Psoas muscle (tissue), 7 donors: ENCODE measurements at regions not wholly inside any gene's neighbourhood (a gene's known extent, or its start where the extent isn't known, plus 50 kb on each side); places are given as distances from the start of the nearest gene placed in this dataset.

Source experiments
- ATAC-seq, 4 donors: fragments of 200-7000 bp; cut with Tn5 transposase; one replicate each; pipeline ENCODE4 v1.9.1; 2020; ENCODE audit warnings: moderate library complexity in 3 of 4, mild to moderate bottlenecking in 2 of 4
- DNase-seq, 2 donors: peaks; one replicate each; pipeline ENCODE4 v3.0.0-alpha.2; 2020
- H3K27ac ChIP-seq: fragments of 200-600 bp; one replicate; pipeline ENCODE4 v1.8.0; 2022
- H3K27me3 ChIP-seq, 3 donors: fragments of 200-600 bp in 1 of 3; one replicate each; pipeline versions ENCODE4 v1.6.1 to v1.8.0; 2013 to 2022; ENCODE audit warnings: low read length in 2 of 3, mild to moderate bottlenecking in 2 of 3, moderate library complexity in 1 of 3; ENCODE audit not compliant: insufficient read depth in 3 of 3
- H3K36me3 ChIP-seq, 2 donors: fragments of 200-600 bp in 1 of 2; one replicate each; pipeline versions ENCODE4 v1.6.1 to v1.8.0; 2013 to 2022; ENCODE audit warnings: low read depth in 1 of 2, mild to moderate bottlenecking in 1 of 2, moderate library complexity in 1 of 2; ENCODE audit not compliant: insufficient read depth in 1 of 2
- H3K4me1 ChIP-seq: fragments of 200-600 bp; one replicate; pipeline ENCODE4 v1.8.0; 2022
- H3K4me3 ChIP-seq: fragments of 200-600 bp; one replicate; pipeline ENCODE4 v1.8.0; 2022; ENCODE audit warnings: mild to moderate bottlenecking
- H3K9me3 ChIP-seq: fragments of 200-600 bp; one replicate; pipeline ENCODE4 v1.8.0; 2022
- CTCF ChIP-seq: fragments of 200-600 bp; IDR thresholded peaks from one replicate; pipeline ENCODE4 v1.8.0; 2022; ENCODE audit warnings: antibody characterized with exemption
- WGBS, 3 donors: extraction: QIAGEN DNeasy Blood & Tissue Kit; methylation state at CpG; one replicate each; pipeline versions ENCODE4 v1.1.6 to v1.1.7; 2013; 5-methylcytosine and 5-hydroxymethylcytosine counted together
- intact Hi-C, 2 donors: fragments of 100-400 bp; cut with DNase I; formaldehyde crosslinking; loops; one replicate each; pipeline versions ENCODE4 v1.11.0 to v1.14.2; 2022
- donor health status: healthy with polysubstance abuse.
- donor health status: DM: no; HTN: no; CAD: no; lungs with moderate emphysema.
- donor health status: Bipolar disorder and iron deficiency.
- donor health status: healthy.
- donor health status: DM: yes; HTN: yes; CAD: no.
- donor health status: DM: no; HTN: no; CAD: no.
- donor health status: DM: yes; HTN: yes; CAD: no.

DNA sequence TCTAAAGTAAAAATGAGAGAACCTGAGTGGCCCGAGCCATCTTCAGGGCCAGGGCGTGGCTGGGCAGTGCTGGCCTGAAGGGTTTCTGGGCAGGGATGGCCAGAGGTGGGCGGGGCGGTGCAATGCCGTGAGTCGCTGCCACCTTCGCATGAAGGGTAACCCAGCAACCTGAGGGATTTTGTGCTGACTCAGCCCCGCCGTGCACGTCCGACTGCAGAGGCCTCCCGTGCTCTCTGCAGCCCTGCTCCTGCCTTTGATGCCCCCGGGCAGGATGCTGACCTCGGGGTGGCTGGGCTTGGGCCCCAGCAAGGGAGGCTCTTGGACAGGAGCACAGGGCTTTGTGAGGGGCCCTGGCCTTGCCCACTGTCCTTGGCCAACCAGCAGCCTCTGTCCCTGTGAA, 81.7 kb upstream of the GATA5 start:
- intact Hi-C loops: loop anchor here in 1 of 2 donors (5.0 kb wide), 1 partner anchor 45 kb away; no protein-coding TSS in a partner anchor
- no peak for TF ChIP-seq CTCF
- peaks cover 59% of the 10 kb centered on the region for H3K4me1 ChIP-seq
- DNase-seq (peak in 1 of 2 donors; percentile 48), ATAC-seq (peak; percentile 5 to 18 (median 12))
- H3K36me3 ChIP-seq: peaks cover 0 to 6% of the 10 kb centered on the region in 2 donors
- no peaks in the 10 kb centered on the region for H3K9me3 ChIP-seq
- WGBS, 3 donors: 18 to 37% (median 33%) methylated on average over 14 of the region's 14 CpGs
- peak overlapping the region; percentile 79 for H3K4me3 ChIP-seq
- peak overlapping the region; percentile 92 for H3K27ac ChIP-seq
- H3K27me3 ChIP-seq: no peaks in the 10 kb centered on the region

DNA sequence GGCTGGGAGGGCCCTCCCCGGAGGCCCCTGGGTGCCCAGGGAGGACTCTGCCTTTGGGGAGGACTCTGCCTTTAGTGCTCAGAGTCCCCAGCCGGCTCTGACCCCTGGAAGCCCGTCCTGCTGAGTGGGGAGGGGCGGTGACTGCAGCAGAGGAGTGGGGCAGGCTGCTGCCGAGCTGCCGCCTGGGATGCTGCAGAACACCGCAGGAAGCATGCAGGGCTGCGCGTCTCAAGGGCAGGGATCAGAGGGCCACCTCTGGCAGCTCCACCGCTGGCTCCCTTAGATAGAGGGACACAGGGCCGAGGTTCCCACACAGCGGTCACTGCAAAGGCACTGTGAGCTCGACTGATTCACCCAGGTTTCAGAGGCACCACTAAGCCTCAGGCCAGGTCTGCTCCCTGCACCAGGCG, 82.2 kb upstream of the GATA5 start:
- H3K36me3 ChIP-seq: peaks cover 0 to 9% of the 10 kb centered on the region in 2 donors
- H3K27ac ChIP-seq: peak overlapping the region; percentile 92
- ATAC-seq: peak; percentile 15 to 27 (median 16)
- H3K4me1 ChIP-seq: peaks cover 62% of the 10 kb centered on the region
- intact Hi-C loops: loop anchor here (2.0 to 5.0 kb wide), 2 partner anchors 45 to 46 kb away; no protein-coding TSS in a partner anchor
- WGBS, 3 donors: 20 to 36% (median 23%) methylated on average over 13 to 14 of the region's 14 CpGs
- no peaks in the 10 kb centered on the region for H3K9me3 ChIP-seq
- no peaks in the 10 kb centered on the region for H3K27me3 ChIP-seq
- no peak for DNase-seq
- H3K4me3 ChIP-seq: peak overlapping the region; percentile 79
- TF ChIP-seq CTCF: no peak

- TF ChIP-seq CTCF: no peak
- intact Hi-C loops: loop anchor here (2.0 to 5.0 kb wide), 2 partner anchors 46 kb away; no protein-coding TSS in a partner anchor
- Histone ChIP-seq H3K27ac (peak overlapping the region; percentile 92), H3K27me3 (no peaks in the 10 kb centered on the region), H3K4me1 (peaks cover 67% of the 10 kb centered on the region), H3K9me3 (no peaks in the 10 kb centered on the region), H3K36me3 (peaks cover 0 to 15% of the 10 kb centered on the region in 2 donors), H3K4me3 (peak overlapping the region; percentile 46)
- ATAC-seq: peak; percentile 47 to 75 (median 70)
- peak; percentile 87 to 94 for DNase-seq
- whole genome bisulfite sequencing, 3 donors: 26 to 38% (median 27%) methylated on average over 16 to 17 of the region's 17 CpGs
Observed at GRCh38 chr20:62558779-62559178, 83.0 kb upstream of the GATA5 start.

- no peak for TF ChIP-seq CTCF
Observed at GRCh38 chr20:62560162-62560561, 82.1 kb upstream of the SLCO4A1 start.

GRCh38 chr20:62561182-62561581, 81.1 kb upstream of the SLCO4A1 start:
- no peak for ATAC-seq
- peaks cover 62% of the 10 kb centered on the region for H3K4me1 ChIP-seq
- H3K36me3 ChIP-seq: peaks cover 0 to 20% of the 10 kb centered on the region in 2 donors
- H3K27me3 ChIP-seq: no peaks in the 10 kb centered on the region
- H3K4me3 ChIP-seq: peak overlapping the region; percentile 9
- DNase-seq: no peak
- intact Hi-C loops: loop anchor here in 1 of 2 donors (2.0 kb wide), 1 partner anchor 60 kb away; no protein-coding TSS in a partner anchor
- H3K27ac ChIP-seq: peak overlapping the region; percentile 92
- WGBS, 3 donors: 46 to 62% (median 55%) methylated on average over 8 to 15 of the region's 15 CpGs
- no peaks in the 10 kb centered on the region for H3K9me3 ChIP-seq
- TF ChIP-seq CTCF: no peak

More at GRCh38 chr20:62560162-62560561, 82.1 kb upstream of the SLCO4A1 start:
- DNase-seq (no peak), ATAC-seq (no peak)
- H3K4me1 ChIP-seq: peaks cover 62% of the 10 kb centered on the region
- no peaks in the 10 kb centered on the region for H3K27me3 ChIP-seq
- H3K36me3 ChIP-seq: peaks cover 0 to 20% of the 10 kb centered on the region in 2 donors
- WGBS, 3 donors: 49 to 61% (median 55%) methylated on average over 6 of the region's 6 CpGs
- H3K27ac ChIP-seq: peak overlapping the region; percentile 92
- intact Hi-C loops: loop anchor here in 1 of 2 donors (2.0 kb wide), 1 partner anchor 59 kb away; no protein-coding TSS in a partner anchor
- H3K4me3 ChIP-seq: no peak overlapping the region
- H3K9me3 ChIP-seq: no peaks in the 10 kb centered on the region
